DOHH2 (cell line): ENCODE measurements at regions not wholly inside any gene's neighbourhood (a gene's known extent, or its start where the extent isn't known, plus 50 kb on each side); places are given as distances from the start of the nearest gene placed in this dataset.

Experiments used
- H3F3A ChIP-seq: fragments of 200-600 bp; sonication (generic), shearing (Covaris generic); 2 replicates; pipeline ENCODE4 v1.6.0; 2016; ENCODE audit warnings: antibody characterized with exemption, mild to moderate bottlenecking; ENCODE audit not compliant: control insufficient read depth, insufficient read depth
- H3K27ac ChIP-seq: fragments of 200-600 bp; sonication (generic); 2 replicates; pipeline ENCODE4 v1.5.1; 2014; ENCODE audit warnings: low read depth, mild to moderate bottlenecking, low read length, moderate library complexity
- H3K27me3 ChIP-seq: fragments of 200-600 bp; sonication (generic); 2 replicates; pipeline ENCODE4 v1.6.1; 2014; ENCODE audit warnings: mild to moderate bottlenecking, low read length, mixed read lengths; ENCODE audit not compliant: control insufficient read depth
- H3K36me3 ChIP-seq: fragments of 200-600 bp; sonication (generic); 2 replicates; pipeline ENCODE4 v1.6.1; 2014; ENCODE audit warnings: mild to moderate bottlenecking, low read length, moderate library complexity, mixed read lengths; ENCODE audit not compliant: control insufficient read depth
- H3K4me1 ChIP-seq: fragments of 200-600 bp; sonication (generic); 2 replicates; pipeline ENCODE4 v1.6.1; 2014; ENCODE audit warnings: mild to moderate bottlenecking, low read length, mixed read lengths; ENCODE audit not compliant: control insufficient read depth
- H3K4me2 ChIP-seq: fragments of 200-600 bp; sonication (generic); 2 replicates; pipeline ENCODE4 v1.6.0; 2014; ENCODE audit warnings: mild to moderate bottlenecking, low read length, moderate library complexity
- H3K4me3 ChIP-seq: fragments of 200-600 bp; sonication (generic); 2 replicates; pipeline ENCODE4 v1.5.1; 2014; ENCODE audit warnings: mild to moderate bottlenecking, low read length, mixed read lengths
- H3K79me2 ChIP-seq: fragments of 200-600 bp; sonication (generic); 2 replicates; pipeline ENCODE4 v1.6.1; 2014; ENCODE audit warnings: mild to moderate bottlenecking, low read length, mixed read lengths; ENCODE audit not compliant: control insufficient read depth
- H3K9me2 ChIP-seq: fragments of 200-600 bp; sonication (generic); replicated peaks from 2 replicates; pipeline ENCODE4 v1.6.1; 2014; ENCODE audit warnings: mild to moderate bottlenecking, low read length, mixed read lengths; ENCODE audit not compliant: control insufficient read depth
- H3K9me3 ChIP-seq: fragments of 200-600 bp; sonication (generic); 2 replicates; pipeline ENCODE4 v1.6.1; 2014; ENCODE audit warnings: antibody characterized with exemption, low read length, mixed read lengths; ENCODE audit not compliant: control insufficient read depth, insufficient read depth
- H4K20me1 ChIP-seq: fragments of 200-600 bp; sonication (generic); 2 replicates; pipeline ENCODE4 v1.6.0; 2014; ENCODE audit warnings: low read depth, mild to moderate bottlenecking, antibody characterized with exemption, low read length, moderate library complexity; ENCODE audit not compliant: control insufficient read depth, insufficient read depth
- CTCF ChIP-seq: fragments of 200-600 bp; sonication (generic); IDR thresholded peaks from one replicate; pipeline ENCODE4 v1.5.1; 2014; ENCODE audit warnings: antibody characterized with exemption, mild to moderate bottlenecking, low read depth, low read length; ENCODE audit not compliant: poor library complexity, severe bottlenecking
- EZH2phosphoT487 ChIP-seq: fragments of 200-600 bp; sonication (generic); IDR thresholded peaks from 2 replicates; pipeline ENCODE4 v1.6.1; 2017; ENCODE audit warnings: borderline replicate concordance, mild to moderate bottlenecking, antibody characterized with exemption, low read length, moderate library complexity, mixed read lengths

- H3K27ac ChIP-seq, result no peak overlapping the region
- no peaks in the 10 kb centered on the region for H3K4me1 ChIP-seq
- H3K79me2 ChIP-seq, result no peaks in the 10 kb centered on the region
- no peaks in the 10 kb centered on the region for H3K27me3 ChIP-seq
- no peaks in the 10 kb centered on the region for H3K9me2 ChIP-seq
- H4K20me1 ChIP-seq, result no peaks in the 10 kb centered on the region
- no peaks in the 10 kb centered on the region for H3F3A ChIP-seq
- H3K4me2 ChIP-seq, result no peak overlapping the region
- no peaks in the 10 kb centered on the region for H3K9me3 ChIP-seq
- no peak overlapping the region for H3K4me3 ChIP-seq
- no peak for TF ChIP-seq EZH2phosphoT487
- no peak for TF ChIP-seq CTCF
- no peaks in the 10 kb centered on the region for H3K36me3 ChIP-seq
Measured at GRCh38 chr13:82898586-82898985, 983.7 kb downstream of the SLITRK1 start.

- TF ChIP-seq EZH2phosphoT487 (no peak), CTCF (no peak)
- Histone ChIP-seq H3K9me3 (no peaks in the 10 kb centered on the region), H3K79me2 (no peaks in the 10 kb centered on the region), H3K4me2 (no peak overlapping the region), H3K27ac (no peak overlapping the region), H4K20me1 (no peaks in the 10 kb centered on the region), H3K27me3 (no peaks in the 10 kb centered on the region), H3F3A (no peaks in the 10 kb centered on the region), H3K9me2 (no peaks in the 10 kb centered on the region), H3K36me3 (no peaks in the 10 kb centered on the region), H3K4me1 (no peaks in the 10 kb centered on the region), H3K4me3 (no peak overlapping the region)
Measured at GRCh38 chr13:82879921-82880320, 1002.4 kb downstream of the SLITRK1 start.

- H4K20me1 ChIP-seq, result no peaks in the 10 kb centered on the region
- H3F3A ChIP-seq, result no peaks in the 10 kb centered on the region
- H3K27ac ChIP-seq, result no peak overlapping the region
- H3K4me3 ChIP-seq, result no peak overlapping the region
- H3K27me3 ChIP-seq, result no peaks in the 10 kb centered on the region
- no peaks in the 10 kb centered on the region for H3K9me3 ChIP-seq
- no peaks in the 10 kb centered on the region for H3K36me3 ChIP-seq
- H3K4me1 ChIP-seq, result no peaks in the 10 kb centered on the region
- no peak overlapping the region for H3K4me2 ChIP-seq
- TF ChIP-seq CTCF (no peak), EZH2phosphoT487 (no peak)
- no peaks in the 10 kb centered on the region for H3K9me2 ChIP-seq
- H3K79me2 ChIP-seq, result no peaks in the 10 kb centered on the region
Measured at GRCh38 chr13:82878536-82878935, 1003.7 kb downstream of the SLITRK1 start.

- H3K36me3 ChIP-seq, result no peaks in the 10 kb centered on the region
- H3K79me2 ChIP-seq, result no peaks in the 10 kb centered on the region
- H3K4me2 ChIP-seq, result no peak overlapping the region
- no peaks in the 10 kb centered on the region for H3F3A ChIP-seq
- H3K27me3 ChIP-seq, result no peaks in the 10 kb centered on the region
- no peaks in the 10 kb centered on the region for H4K20me1 ChIP-seq
- TF ChIP-seq EZH2phosphoT487 (no peak), CTCF (no peak)
- no peaks in the 10 kb centered on the region for H3K9me3 ChIP-seq
- no peak overlapping the region for H3K4me3 ChIP-seq
- H3K4me1 ChIP-seq, result no peaks in the 10 kb centered on the region
- no peaks in the 10 kb centered on the region for H3K9me2 ChIP-seq
- no peak overlapping the region for H3K27ac ChIP-seq
Measured at GRCh38 chr13:82867284-82867683, 1015.0 kb downstream of the SLITRK1 start.
